Tibial artery (tissue), 4 donors: ENCODE measurements at regions not wholly inside any gene's neighbourhood (a gene's known extent, or its start where the extent isn't known, plus 50 kb on each side); places are given as distances from the start of the nearest gene placed in this dataset.

Experiments
- DNase-seq, 2 donors: peaks; one replicate each; pipeline ENCODE4 v3.0.0-alpha.2; 2019
- H3K27ac ChIP-seq, 2 donors: fragments of 200-600 bp; sonication (generic) in 1 of 2; 1 replicate in 1 of 2; 2 replicates in 1 of 2; pipeline ENCODE4 v1.5.1; 2018 to 2019; ENCODE audit warnings: mild to moderate bottlenecking in 1 of 2
- H3K27me3 ChIP-seq, 2 donors: fragments of 200-600 bp; sonication (generic) in 1 of 2; one replicate each; pipeline versions ENCODE4 v1.5.1 to v1.6.0; 2016 to 2019
- H3K36me3 ChIP-seq, 3 donors: fragments of 200-600 bp; sonication (generic) in 2 of 3; one replicate each; pipeline ENCODE4 v1.5.1; 2016 to 2019; ENCODE audit warnings: mild to moderate bottlenecking in 2 of 3
- H3K4me1 ChIP-seq, 4 donors: fragments of 200-600 bp; sonication (generic) in 2 of 4; 1 replicate in 3 of 4; 2 replicates in 1 of 4; pipeline ENCODE4 v1.5.1; 2016 to 2019
- H3K4me3 ChIP-seq, 2 donors: fragments of 200-600 bp; sonication (generic) in 1 of 2; 1 replicate in 1 of 2; 2 replicates in 1 of 2; pipeline ENCODE4 v1.5.1; 2018 to 2019; ENCODE audit warnings: mild to moderate bottlenecking in 2 of 2
- H3K9me3 ChIP-seq, 3 donors: fragments of 200-600 bp; sonication (generic) in 1 of 3; one replicate each; pipeline ENCODE4 v1.5.1; 2016 to 2019
- intact Hi-C: fragments of 100-400 bp; cut with DNase I; formaldehyde crosslinking; loops from one replicate; pipeline ENCODE4 v1.15.0; 2023; ENCODE audit warnings: low total_unique reads
- TF ChIP-seq, protein P1 (sequence below), 2 experiments: fragments of 200-600 bp in 1 of 2; fragments of 450-650 bp in 1 of 2; IDR thresholded peaks; one replicate each; pipeline ENCODE4 v1.5.1; 2017 to 2019; ENCODE audit warnings: antibody characterized with exemption in 2 of 2, mild to moderate bottlenecking in 1 of 2, moderate library complexity in 1 of 2

- Histone ChIP-seq H3K27me3 (no peaks in the 10 kb centered on the region), H3K4me1 (no peaks in the 10 kb centered on the region), H3K9me3 (no peaks in the 10 kb centered on the region), H3K27ac (no peak overlapping the region), H3K36me3 (no peaks in the 10 kb centered on the region), H3K4me3 (no peak overlapping the region)
- TF ChIP-seq, protein P1, sequence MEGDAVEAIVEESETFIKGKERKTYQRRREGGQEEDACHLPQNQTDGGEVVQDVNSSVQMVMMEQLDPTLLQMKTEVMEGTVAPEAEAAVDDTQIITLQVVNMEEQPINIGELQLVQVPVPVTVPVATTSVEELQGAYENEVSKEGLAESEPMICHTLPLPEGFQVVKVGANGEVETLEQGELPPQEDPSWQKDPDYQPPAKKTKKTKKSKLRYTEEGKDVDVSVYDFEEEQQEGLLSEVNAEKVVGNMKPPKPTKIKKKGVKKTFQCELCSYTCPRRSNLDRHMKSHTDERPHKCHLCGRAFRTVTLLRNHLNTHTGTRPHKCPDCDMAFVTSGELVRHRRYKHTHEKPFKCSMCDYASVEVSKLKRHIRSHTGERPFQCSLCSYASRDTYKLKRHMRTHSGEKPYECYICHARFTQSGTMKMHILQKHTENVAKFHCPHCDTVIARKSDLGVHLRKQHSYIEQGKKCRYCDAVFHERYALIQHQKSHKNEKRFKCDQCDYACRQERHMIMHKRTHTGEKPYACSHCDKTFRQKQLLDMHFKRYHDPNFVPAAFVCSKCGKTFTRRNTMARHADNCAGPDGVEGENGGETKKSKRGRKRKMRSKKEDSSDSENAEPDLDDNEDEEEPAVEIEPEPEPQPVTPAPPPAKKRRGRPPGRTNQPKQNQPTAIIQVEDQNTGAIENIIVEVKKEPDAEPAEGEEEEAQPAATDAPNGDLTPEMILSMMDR (IDR thresholded peaks at IDR 0.05), result no peak
- DNase-seq, result no peak
- intact Hi-C loops, result no loop called here
Observed at GRCh38 chr3:83140983-83141382, 1379.5 kb upstream of the GBE1 start.

DNA sequence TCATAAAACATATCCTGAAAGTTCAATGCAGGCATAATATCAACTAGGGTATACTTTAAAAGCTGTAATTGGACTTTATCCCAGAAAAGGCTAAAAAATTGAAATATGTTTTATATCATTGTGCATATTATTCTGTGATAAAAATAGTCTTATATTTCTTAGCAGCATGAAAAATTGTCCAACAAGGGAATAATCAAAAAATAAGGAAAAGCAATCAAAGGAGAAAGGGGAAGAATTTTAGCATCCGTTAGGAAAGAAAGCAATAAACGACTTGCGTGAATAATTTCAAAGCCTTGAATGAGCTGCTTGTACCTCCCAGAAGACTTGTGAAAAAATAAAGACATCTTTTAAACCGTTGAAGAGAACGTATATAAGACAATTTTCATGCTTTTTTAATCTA is 1369.8 kb upstream of the GBE1 start:
- H3K36me3 ChIP-seq, result no peaks in the 10 kb centered on the region
- no peaks in the 10 kb centered on the region for H3K27me3 ChIP-seq
- no peak overlapping the region for H3K27ac ChIP-seq
- H3K4me3 ChIP-seq, result no peak overlapping the region
- TF ChIP-seq, protein P1 (IDR thresholded peaks at IDR 0.05), result no peak
- H3K9me3 ChIP-seq, result no peaks in the 10 kb centered on the region
- DNase-seq, result no peak
- H3K4me1 ChIP-seq, result no peaks in the 10 kb centered on the region
- intact Hi-C loops, result no loop called here

- H3K27me3 ChIP-seq, result no peaks in the 10 kb centered on the region
- no peaks in the 10 kb centered on the region for H3K4me1 ChIP-seq
- H3K27ac ChIP-seq, result no peak overlapping the region
- TF ChIP-seq, protein P1 (IDR thresholded peaks at IDR 0.05), result no peak
- no peak for DNase-seq
- H3K4me3 ChIP-seq, result no peak overlapping the region
- H3K36me3 ChIP-seq, result no peaks in the 10 kb centered on the region
- intact Hi-C loops, result no loop called here
- H3K9me3 ChIP-seq, result no peaks in the 10 kb centered on the region
Observed at GRCh38 chr3:83122774-83123350, 1361.4 kb upstream of the GBE1 start.

- Histone ChIP-seq H3K4me3 (no peak overlapping the region), H3K27me3 (no peaks in the 10 kb centered on the region), H3K27ac (no peak overlapping the region), H3K9me3 (no peaks in the 10 kb centered on the region), H3K36me3 (no peaks in the 10 kb centered on the region), H3K4me1 (no peaks in the 10 kb centered on the region)
- TF ChIP-seq, protein P1 (IDR thresholded peaks at IDR 0.05), result no peak
- intact Hi-C loops, result no loop called here
- DNase-seq, result no peak
Observed at GRCh38 chr3:83093222-83093572, 1331.8 kb upstream of the GBE1 start.

DNA sequence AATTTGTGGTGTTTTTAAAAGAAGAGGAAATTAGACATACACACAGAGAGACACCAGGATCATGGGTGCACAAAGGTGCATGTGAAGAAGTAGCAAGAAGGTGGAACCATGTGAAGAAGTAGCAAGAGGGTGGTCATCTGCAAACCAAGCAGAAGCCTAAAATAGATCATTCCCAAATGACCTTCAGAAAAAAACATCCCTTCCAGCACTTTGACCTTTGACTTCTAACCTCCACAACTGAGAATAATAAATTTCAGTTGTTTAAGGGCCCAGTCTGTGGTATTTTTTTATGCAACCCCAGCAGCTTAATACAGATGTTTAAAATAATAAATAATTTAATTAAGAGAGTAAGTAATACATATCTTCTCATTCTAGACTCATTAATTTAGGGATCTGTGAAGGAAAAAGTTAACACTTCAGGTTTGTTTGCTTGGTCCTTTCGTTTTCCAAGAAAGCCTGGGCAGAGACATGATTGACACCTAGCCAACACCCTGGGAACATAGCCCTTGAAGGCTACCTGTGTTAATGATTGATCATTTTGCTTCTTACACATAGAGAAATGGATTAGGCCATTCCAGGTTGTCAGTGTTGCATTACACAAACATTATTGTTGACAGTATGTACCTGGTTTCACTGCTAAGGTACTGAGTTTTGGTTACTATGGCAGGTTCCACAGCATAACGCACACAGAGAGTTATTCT is 1331.2 kb upstream of the GBE1 start:
- Histone ChIP-seq H3K4me3 (no peak overlapping the region), H3K9me3 (no peaks in the 10 kb centered on the region), H3K36me3 (no peaks in the 10 kb centered on the region), H3K27me3 (no peaks in the 10 kb centered on the region), H3K27ac (no peak overlapping the region), H3K4me1 (no peaks in the 10 kb centered on the region)
- TF ChIP-seq, protein P1 (IDR thresholded peaks at IDR 0.05), result no peak
- intact Hi-C loops, result no loop called here
- no peak for DNase-seq
